Endothelial cell of umbilical vein (primary cell): ENCODE measurements at regions not wholly inside any gene's neighbourhood (a gene's known extent, or its start where the extent isn't known, plus 50 kb on each side); places are given as distances from the start of the nearest gene placed in this dataset.

Experiments used
- BruUV-seq: library from RNA; stranded (reverse); fragments of 400-500 nt; replicated peaks from 2 replicates; lab custom pipeline; 2021; lab: Mats Ljungman, UMichigan
- CTCF ChIA-PET: fragments of 300-600, 350-600 bp; sonication (Branson Sonifier 250); formaldehyde crosslinking; loops from one replicate; lab custom pipeline; 2021; ENCODE audit warnings: antibody characterized with exemption, inconsistent platforms; lab: Charles Lee
- POLR2A ChIA-PET: fragments of 300-600, 350-600 bp; sonication (Branson Sonifier 250); formaldehyde crosslinking; loops from one replicate; lab custom pipeline; 2021; ENCODE audit warnings: antibody characterized with exemption, inconsistent platforms; lab: Charles Lee
- DNase-seq: peaks from one replicate; pipeline ENCODE4 v3.0.0-alpha.2; 2011; ENCODE audit warnings: low read depth, low spot score
- FAIRE-seq: peaks from 2 replicates; lab custom pipeline; 2011; peaks lifted over from hg19 to GRCh38; lab: Jason Lieb, UNC
- H2AFZ ChIP-seq: 2 replicates; pipeline ENCODE4 v1.6.0; 2012; ENCODE audit warnings: low read depth, low read length, control low read depth, inconsistent platforms
- H3K27ac ChIP-seq: 2 replicates; pipeline ENCODE4 v1.5.1; 2011; ENCODE audit warnings: low read depth, mild to moderate bottlenecking, control low read depth, low read length, moderate library complexity; ENCODE audit not compliant: insufficient read depth
- H3K27me3 ChIP-seq, 2 experiments: 2 replicates each; pipeline versions ENCODE4 v1.6.0 to v1.6.1; 2011; ENCODE audit warnings: low read length in 2 of 2, mixed read lengths in 1 of 2; ENCODE audit not compliant: control insufficient read depth in 2 of 2, insufficient read depth in 2 of 2
- H3K36me3 ChIP-seq, 2 experiments: 2 replicates in 1 of 2; 3 replicates in 1 of 2; pipeline ENCODE4 v1.5.1; 2011; ENCODE audit warnings: low read length in 2 of 2, mild to moderate bottlenecking in 1 of 2, moderate library complexity in 1 of 2; ENCODE audit not compliant: control insufficient read depth in 2 of 2, insufficient read depth in 2 of 2; ENCODE audit errors: extremely low read depth in 1 of 2
- H3K4me1 ChIP-seq: 3 replicates; pipeline ENCODE4 v1.5.1; 2011; ENCODE audit warnings: mild to moderate bottlenecking, low read length; ENCODE audit not compliant: control insufficient read depth, insufficient read depth; ENCODE audit errors: extremely low read depth
- H3K4me2 ChIP-seq: 2 replicates; pipeline ENCODE4 v1.6.1; 2011; ENCODE audit warnings: low read length, control low read depth, mixed read lengths; ENCODE audit not compliant: insufficient read depth
- H3K4me3 ChIP-seq, 3 experiments: fragments of 200-600 bp in 1 of 3; sonication (generic), shearing (Covaris generic) in 1 of 3; replicated peaks in 1 of 3; 2 replicates each; pipeline ENCODE4 v1.5.1; 2011 to 2016; ENCODE audit warnings: control low read depth in 3 of 3, low read length in 3 of 3, mild to moderate bottlenecking in 2 of 3, inconsistent platforms in 1 of 3, low read depth in 1 of 3, moderate library complexity in 1 of 3; ENCODE audit not compliant: insufficient read depth in 1 of 3
- H3K79me2 ChIP-seq: 2 replicates; pipeline ENCODE4 v1.6.0; 2012; ENCODE audit warnings: low read length, inconsistent platforms; ENCODE audit not compliant: control insufficient read depth, insufficient read depth
- H3K9ac ChIP-seq: replicated peaks from 2 replicates; pipeline ENCODE3; 2011; ENCODE audit warnings: low read length, control low read depth; ENCODE audit not compliant: insufficient read depth; ENCODE audit errors: extremely low read depth
- H3K9me1 ChIP-seq: replicated peaks from 3 replicates; pipeline ENCODE4 v1.6.0; 2011; ENCODE audit warnings: mild to moderate bottlenecking, low read length; ENCODE audit not compliant: control insufficient read depth, insufficient read depth; ENCODE audit errors: extremely low read depth
- H3K9me3 ChIP-seq: replicated peaks from 2 replicates; pipeline ENCODE4 v1.5.1; 2012; ENCODE audit warnings: low read length, inconsistent platforms; ENCODE audit not compliant: control insufficient read depth, insufficient read depth
- H4K20me1 ChIP-seq: replicated peaks from 2 replicates; pipeline ENCODE3; 2011; ENCODE audit warnings: mild to moderate bottlenecking, low read length; ENCODE audit not compliant: control insufficient read depth, insufficient read depth; ENCODE audit errors: extremely low read depth
- CTCF ChIP-seq, 2 donors: IDR thresholded peaks; 1 replicate in 1 of 2; 2 replicates in 1 of 2; pipeline ENCODE4 v1.5.1; 2011; ENCODE audit warnings: low read length in 2 of 2, mild to moderate bottlenecking in 2 of 2, moderate library complexity in 2 of 2, control low read depth in 1 of 2, inconsistent platforms in 1 of 2, low read depth in 1 of 2; ENCODE audit not compliant: insufficient read depth in 1 of 2; ENCODE audit errors: extremely low read depth in 1 of 2
- EZH2 ChIP-seq: IDR thresholded peaks from 2 replicates; pipeline ENCODE4 v1.6.1; 2012; ENCODE audit warnings: borderline replicate concordance, low read depth, mild to moderate bottlenecking, moderate library complexity, low read length, inconsistent platforms; ENCODE audit not compliant: severe bottlenecking
- FOS ChIP-seq: IDR thresholded peaks from 2 replicates; pipeline ENCODE4 v1.6.1; 2011; ENCODE audit warnings: mild to moderate bottlenecking, low read length, moderate library complexity, borderline replicate concordance; ENCODE audit not compliant: insufficient read depth
- GATA2 ChIP-seq: IDR thresholded peaks from 2 replicates; pipeline ENCODE4 v1.7.0; 2011; ENCODE audit warnings: low read depth, mild to moderate bottlenecking, moderate library complexity, mixed read lengths, low read length; ENCODE audit not compliant: insufficient read length, insufficient read depth
- JUN ChIP-seq: IDR thresholded peaks from 2 replicates; pipeline ENCODE4 v1.6.1; 2011; ENCODE audit warnings: borderline replicate concordance, low read depth; ENCODE audit not compliant: insufficient read length, insufficient read depth
- MYC ChIP-seq: IDR thresholded peaks from one replicate; pipeline ENCODE4 v1.6.1; 2011; ENCODE audit warnings: mild to moderate bottlenecking, low read depth, low read length
- POLR2A ChIP-seq: IDR thresholded peaks from 2 replicates; pipeline ENCODE4 v1.6.1; 2012; ENCODE audit warnings: low read depth, mild to moderate bottlenecking, control low read depth, low read length
- POLR2AphosphoS5 ChIP-seq: IDR thresholded peaks from 2 replicates; pipeline ENCODE4 v1.6.1; 2012; ENCODE audit warnings: low read depth, mild to moderate bottlenecking, control low read depth, low read length, moderate library complexity; ENCODE audit not compliant: insufficient read depth
- dilution Hi-C: fragments of 300-500 bp; cut with MboI; formaldehyde crosslinking; loops from one replicate; pipeline ENCODE4 v1.15.0; 2019; ENCODE audit warnings: low sequenced_read_pairs; ENCODE audit not compliant: extremely low pct_ligation_motif_present
- intact Hi-C: fragments of 100-400 bp; cut with micrococcal nuclease; formaldehyde crosslinking; loops from one replicate; pipeline ENCODE4 v1.10.0; 2022
- TF ChIP-seq, protein P1 (sequence below): IDR thresholded peaks from 2 replicates; pipeline ENCODE4 v1.6.1; 2011; ENCODE audit not compliant: insufficient read depth, insufficient read length

GRCh38 chr5:121378559-121379359 is 472.9 kb upstream of the FTMT start:
- no peaks in the 10 kb centered on the region for H4K20me1 ChIP-seq
- ChIA-PET POLR2A (no interaction called here), CTCF (interaction anchor here (0.7 kb wide), 1 partner anchor 16 kb away, joined by 3 read pairs; no protein-coding TSS in a partner anchor)
- TF ChIP-seq GATA2 (no peak), FOS (no peak), JUN (no peak), EZH2 (no peak), POLR2A (no peak), MYC (no peak), CTCF (IDR thresholded peaks at IDR 0.05; ENCODE audit: extremely low read depth in 1 of 2, insufficient read depth in 1 of 2, low read depth in 1 of 2, low read length in 2 of 2) (no peak), POLR2AphosphoS5 (no peak)
- TF ChIP-seq, protein P1, sequence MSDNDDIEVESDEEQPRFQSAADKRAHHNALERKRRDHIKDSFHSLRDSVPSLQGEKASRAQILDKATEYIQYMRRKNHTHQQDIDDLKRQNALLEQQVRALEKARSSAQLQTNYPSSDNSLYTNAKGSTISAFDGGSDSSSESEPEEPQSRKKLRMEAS: no peak
- no peak overlapping the region for H3K4me3 ChIP-seq
- H3K9me1 ChIP-seq: no peaks in the 10 kb centered on the region
- H3K4me2 ChIP-seq: no peak overlapping the region
- no peaks in the 10 kb centered on the region for H3K36me3 ChIP-seq
- H3K9ac ChIP-seq: no peak overlapping the region
- no peak overlapping the region for H3K27ac ChIP-seq
- no peaks in the 10 kb centered on the region for H3K79me2 ChIP-seq
- no TSS peak for BruUV-seq
- H2AFZ ChIP-seq: peak overlapping the region; percentile 11
- DNase-seq (no peak), FAIRE-seq (no peak)
- no peaks in the 10 kb centered on the region for H3K27me3 ChIP-seq
- dilution Hi-C loops: no loop called here
- no peaks in the 10 kb centered on the region for H3K9me3 ChIP-seq
- peaks cover 12% of the 10 kb centered on the region for H3K4me1 ChIP-seq
- intact Hi-C loops: no loop called here
